ENCODE measurements at regions not wholly inside any gene's neighbourhood (a gene's known extent, or its start where the extent isn't known, plus 50 kb on each side); places are given as distances from the start of the nearest gene placed in this dataset.
A peak's percentile ranks its signal among the peaks of the same experiment; 100 is the strongest.

DNA sequence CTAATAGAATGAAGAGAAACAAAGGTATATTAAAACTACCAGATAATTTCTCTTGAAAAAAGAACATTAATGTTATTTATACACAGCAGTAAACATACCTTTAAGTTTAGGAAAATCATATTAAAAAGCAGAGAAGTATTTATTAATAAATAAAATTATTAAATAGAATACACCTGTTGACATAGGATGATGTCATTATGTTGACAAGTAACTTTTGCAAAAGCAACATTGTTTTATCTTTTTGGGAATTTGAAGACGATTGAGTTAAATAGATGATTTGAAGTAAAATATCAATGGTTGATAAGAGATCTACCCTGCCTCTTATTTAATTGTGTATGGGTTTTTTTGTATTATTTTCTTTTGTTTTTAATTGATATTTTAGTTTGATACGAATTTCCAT, 711.1 kb upstream of the NUDT12 start:
- no peaks in the 10 kb centered on the region for H3K9me3 ChIP-seq (ENCODE audit: control insufficient read depth, insufficient read depth, low read depth, low read length)
- CTCF ChIA-PET: interaction anchor here (0.6 kb wide), 1 partner anchor 687 kb away, joined by 4 read pairs; no protein-coding TSS in a partner anchor
- H3K36me3 ChIP-seq (ENCODE audit: control insufficient read depth in 2 of 2, insufficient read depth in 1 of 2, low read length in 2 of 2): no peaks in the 10 kb centered on the region
- POLR2A ChIA-PET: no interaction called here
- H3K27ac ChIP-seq (ENCODE audit: extremely low read depth, low read depth, low read length): no peak overlapping the region
- TF ChIP-seq ZNF366 (tag by site-specific recombination; conservative IDR thresholded peaks at IDR 0.05): no peak
- TF ChIP-seq ZNF707 (tag by site-specific recombination; IDR thresholded peaks at IDR 0.05): no peak
- TF ChIP-seq ZNF23 (tag by site-specific recombination; IDR thresholded peaks at IDR 0.05; ENCODE audit: borderline replicate concordance): no peak
- TF ChIP-seq ZNF747 (tag by site-specific recombination; IDR thresholded peaks at IDR 0.05): no peak
- TF ChIP-seq, protein P1, sequence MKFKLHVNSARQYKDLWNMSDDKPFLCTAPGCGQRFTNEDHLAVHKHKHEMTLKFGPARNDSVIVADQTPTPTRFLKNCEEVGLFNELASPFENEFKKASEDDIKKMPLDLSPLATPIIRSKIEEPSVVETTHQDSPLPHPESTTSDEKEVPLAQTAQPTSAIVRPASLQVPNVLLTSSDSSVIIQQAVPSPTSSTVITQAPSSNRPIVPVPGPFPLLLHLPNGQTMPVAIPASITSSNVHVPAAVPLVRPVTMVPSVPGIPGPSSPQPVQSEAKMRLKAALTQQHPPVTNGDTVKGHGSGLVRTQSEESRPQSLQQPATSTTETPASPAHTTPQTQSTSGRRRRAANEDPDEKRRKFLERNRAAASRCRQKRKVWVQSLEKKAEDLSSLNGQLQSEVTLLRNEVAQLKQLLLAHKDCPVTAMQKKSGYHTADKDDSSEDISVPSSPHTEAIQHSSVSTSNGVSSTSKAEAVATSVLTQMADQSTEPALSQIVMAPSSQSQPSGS (tag by site-specific recombination; IDR thresholded peaks at IDR 0.05; ENCODE audit: low read depth): peak; percentile 62
- no peak overlapping the region for H3K4me3 ChIP-seq (ENCODE audit: low read depth, low read length)
- H3K4me1 ChIP-seq (ENCODE audit: control insufficient read depth, insufficient read depth, low read length): no peaks in the 10 kb centered on the region

DNA sequence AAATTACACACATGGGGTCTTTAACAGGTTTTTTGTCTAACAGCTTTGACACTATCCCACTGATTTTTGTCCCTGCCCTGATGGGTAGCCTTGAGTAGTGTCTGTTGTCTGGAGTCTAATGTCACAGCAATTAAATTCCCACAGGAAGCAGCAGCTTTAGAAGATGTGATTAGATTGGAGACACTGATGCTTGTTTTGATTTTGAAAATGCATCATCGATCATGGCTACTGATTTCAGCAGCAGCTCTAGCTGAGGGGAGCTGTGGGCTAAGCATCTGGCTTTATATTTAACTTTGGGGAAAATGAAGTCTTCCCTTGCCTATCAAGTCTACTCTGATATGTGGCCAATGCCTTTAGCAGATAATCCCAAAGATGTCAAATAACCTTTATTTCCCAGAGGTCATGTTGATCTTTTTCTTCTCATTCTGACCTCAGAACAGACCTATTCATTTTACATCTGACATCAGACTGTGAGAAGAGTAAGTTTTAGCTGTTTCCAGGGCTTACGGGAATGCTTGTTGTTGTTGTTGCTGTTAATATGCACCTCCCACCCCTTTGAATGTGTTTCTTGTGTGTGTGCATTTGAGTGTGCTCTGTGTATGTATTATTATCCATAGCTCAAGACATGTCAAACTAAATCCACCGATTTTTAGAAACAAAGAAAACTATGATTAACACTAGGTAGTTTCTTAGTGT, 704.9 kb upstream of the NUDT12 start:
- no peaks in the 10 kb centered on the region for H3K9me3 ChIP-seq (ENCODE audit: control insufficient read depth, insufficient read depth, low read depth, low read length)
- CTCF ChIA-PET: interaction anchor here (1.0 kb wide), 1 partner anchor 9 kb away, joined by 3 read pairs; no protein-coding TSS in a partner anchor
- no peak overlapping the region for H3K27ac ChIP-seq (ENCODE audit: extremely low read depth, low read depth, low read length)
- POLR2A ChIA-PET: no interaction called here
- no peaks in the 10 kb centered on the region for H3K36me3 ChIP-seq (ENCODE audit: control insufficient read depth in 2 of 2, insufficient read depth in 1 of 2, low read length in 2 of 2)
- H3K4me1 ChIP-seq (ENCODE audit: control insufficient read depth, insufficient read depth, low read length): no peaks in the 10 kb centered on the region
- TF ChIP-seq ZSCAN23 (tag by site-specific recombination; IDR thresholded peaks at IDR 0.05): no peak
- TF ChIP-seq, protein P2, sequence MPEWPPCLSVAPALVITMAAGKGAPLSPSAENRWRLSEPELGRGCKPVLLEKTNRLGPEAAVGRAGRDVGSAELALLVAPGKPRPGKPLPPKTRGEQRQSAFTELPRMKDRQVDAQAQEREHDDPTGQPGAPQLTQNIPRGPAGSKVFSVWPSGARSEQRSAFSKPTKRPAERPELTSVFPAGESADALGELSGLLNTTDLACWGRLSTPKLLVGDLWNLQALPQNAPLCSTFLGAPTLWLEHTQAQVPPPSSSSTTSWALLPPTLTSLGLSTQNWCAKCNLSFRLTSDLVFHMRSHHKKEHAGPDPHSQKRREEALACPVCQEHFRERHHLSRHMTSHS (tag by site-specific recombination; IDR thresholded peaks at IDR 0.05): no peak
- no peak for TF ChIP-seq ZNF560 (tag by site-specific recombination; IDR thresholded peaks at IDR 0.05; ENCODE audit: borderline replicate concordance)
- no peak for TF ChIP-seq KLF1 (tag by site-specific recombination; IDR thresholded peaks at IDR 0.05)
- no peak for TF ChIP-seq ZNF16 (tag by site-specific recombination; IDR thresholded peaks at IDR 0.05; ENCODE audit: low read depth)
- TF ChIP-seq OSR2 (tag by site-specific recombination; IDR thresholded peaks at IDR 0.05): no peak
- no peak for TF ChIP-seq SCRT1 (tag by site-specific recombination; IDR thresholded peaks at IDR 0.05; ENCODE audit: borderline replicate concordance)
- no peak for TF ChIP-seq ZNF660 (tag by site-specific recombination; IDR thresholded peaks at IDR 0.05)
- TF ChIP-seq KLF8 (tag by site-specific recombination; IDR thresholded peaks at IDR 0.05): no peak
- TF ChIP-seq ZNF843 (tag by site-specific recombination; IDR thresholded peaks at IDR 0.05): no peak
- H3K4me3 ChIP-seq (ENCODE audit: low read depth, low read length): no peak overlapping the region

DNA sequence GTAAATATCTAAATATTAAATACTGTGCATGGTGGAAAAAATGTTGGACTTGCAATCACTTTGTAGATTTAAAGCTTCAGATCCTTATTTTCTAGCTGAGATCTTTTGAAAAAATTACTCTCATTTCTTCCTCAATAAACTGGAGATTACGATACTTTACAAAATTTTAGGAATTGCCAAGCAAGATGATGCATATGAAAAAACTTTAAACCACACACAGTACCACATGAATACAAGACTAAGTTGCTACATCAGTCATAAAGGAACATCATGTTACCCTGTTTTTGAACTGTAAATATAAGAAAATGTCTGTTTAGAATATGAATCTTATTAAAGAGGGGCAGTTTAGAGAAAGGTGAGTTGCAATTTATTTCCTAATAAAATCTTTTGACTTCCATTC, 703.6 kb upstream of the NUDT12 start:
- Histone ChIP-seq H3K27ac (ENCODE audit: extremely low read depth, low read depth, low read length) (no peak overlapping the region), H3K36me3 (ENCODE audit: control insufficient read depth in 2 of 2, insufficient read depth in 1 of 2, low read length in 2 of 2) (no peaks in the 10 kb centered on the region), H3K4me1 (ENCODE audit: control insufficient read depth, insufficient read depth, low read length) (no peaks in the 10 kb centered on the region), H3K4me3 (ENCODE audit: low read depth, low read length) (no peak overlapping the region), H3K9me3 (ENCODE audit: control insufficient read depth, insufficient read depth, low read depth, low read length) (no peaks in the 10 kb centered on the region)
- POLR2A ChIA-PET: no interaction called here
- no peak for TF ChIP-seq ZSCAN23 (tag by site-specific recombination; IDR thresholded peaks at IDR 0.05)
- no peak for TF ChIP-seq ZNF530 (tag by site-specific recombination; IDR thresholded peaks at IDR 0.05; ENCODE audit: low read depth)
- no peak for TF ChIP-seq ZNF664 (tag by site-specific recombination; IDR thresholded peaks at IDR 0.05)
- CTCF ChIA-PET: no interaction called here

Measured in HEK293 (cell line).